Left cardiac atrium (tissue), 4 donors: ENCODE measurements at regions not wholly inside any gene's neighbourhood (a gene's known extent, or its start where the extent isn't known, plus 50 kb on each side); places are given as distances from the start of the nearest gene placed in this dataset.
A peak's percentile ranks its signal among the peaks of the same experiment; 100 is the strongest.

Experiments used
- ATAC-seq, 2 donors: fragments of 200-7000 bp; cut with Tn5 transposase; one replicate each; pipeline ENCODE4 v1.9.1; 2020; ENCODE audit warnings: mild to moderate bottlenecking in 2 of 2, moderate library complexity in 2 of 2
- DNase-seq: peaks from one replicate; pipeline ENCODE4 v3.0.0-alpha.2; 2020
- intact Hi-C, 2 donors: fragments of 100-400 bp; cut with DNase I; formaldehyde crosslinking; loops; one replicate each; pipeline versions ENCODE4 v1.14.1 to v1.15.1; 2022 to 2023
- donor health status: DM: no; HTN: yes; CAD: no.
- donor health status: DM: no; HTN: yes; CAD: no; lungs with severe emphysema.
- donor health status: DM: yes; HTN: yes; CAD: no.
- donor health status: Dilated cardiomyopathy.

- ATAC-seq (no peak), DNase-seq (no peak)
- intact Hi-C loops = no loop called here
Observed at GRCh38 chr13:21980049-21980448, 309.2 kb downstream of the FGF9 start.

GRCh38 chr13:21984156-21984555 lies 313.3 kb downstream of the FGF9 start:
- no peak for ATAC-seq
- intact Hi-C loops = no loop called here
- no peak for DNase-seq

GRCh38 chr13:21986602-21987001 lies 315.7 kb downstream of the FGF9 start:
- peak; percentile 92 to 94 for ATAC-seq

GRCh38 chr13:21987793-21988192 lies 316.9 kb downstream of the FGF9 start:
- ATAC-seq (no peak), DNase-seq (no peak)
- intact Hi-C loops = no loop called here

More at GRCh38 chr13:21986602-21987001, 315.7 kb downstream of the FGF9 start:
- intact Hi-C loops = no loop called here
- peak; percentile 62 for DNase-seq

GRCh38 chr13:21988624-21989023 lies 317.8 kb downstream of the FGF9 start:
- DNase-seq (no peak), ATAC-seq (no peak)
- intact Hi-C loops = no loop called here

GRCh38 chr13:21996049-21996448 lies 325.2 kb downstream of the FGF9 start:
- no peak for DNase-seq
- intact Hi-C loops = no loop called here
- no peak for ATAC-seq

- DNase-seq (no peak), ATAC-seq (no peak)
- intact Hi-C loops = no loop called here
Observed at GRCh38 chr13:21997726-21998125, 326.9 kb downstream of the FGF9 start.

- ATAC-seq (no peak), DNase-seq (no peak)
- intact Hi-C loops = no loop called here
Observed at GRCh38 chr13:21998279-21998990, 327.6 kb downstream of the FGF9 start.

GRCh38 chr13:21999666-22000065 lies 328.8 kb downstream of the FGF9 start:
- intact Hi-C loops = no loop called here
- DNase-seq = no peak
- no peak for ATAC-seq

- DNase-seq = no peak
- ATAC-seq = no peak
- intact Hi-C loops = no loop called here
Observed at GRCh38 chr13:22000191-22000590, 329.3 kb downstream of the FGF9 start.

GRCh38 chr13:22001336-22001735 lies 330.5 kb downstream of the FGF9 start:
- no peak for DNase-seq
- ATAC-seq = no peak
- intact Hi-C loops = no loop called here

GRCh38 chr13:22002893-22003292 lies 332.0 kb downstream of the FGF9 start:
- intact Hi-C loops = no loop called here
- ATAC-seq (no peak), DNase-seq (no peak)

- DNase-seq (no peak), ATAC-seq (peak in 1 of 2 donors; percentile 61)
- intact Hi-C loops = no loop called here
Observed at GRCh38 chr13:22009500-22009899, 338.6 kb downstream of the FGF9 start.

GRCh38 chr13:22009937-22010336 lies 339.1 kb downstream of the FGF9 start:
- intact Hi-C loops = no loop called here
- DNase-seq = no peak
- ATAC-seq = no peak

GRCh38 chr13:22012686-22013085 lies 341.8 kb downstream of the FGF9 start:
- no peak for ATAC-seq
- intact Hi-C loops = no loop called here
- no peak for DNase-seq

GRCh38 chr13:22014469-22014868 lies 343.6 kb downstream of the FGF9 start:
- intact Hi-C loops = no loop called here
- DNase-seq (no peak), ATAC-seq (peak; percentile 34 to 85)

- intact Hi-C loops = no loop called here
- DNase-seq (no peak), ATAC-seq (no peak)
Observed at GRCh38 chr13:22017226-22017625, 346.4 kb downstream of the FGF9 start.

GRCh38 chr13:22018076-22018835 lies 347.4 kb downstream of the FGF9 start:
- DNase-seq (no peak), ATAC-seq (no peak)
- intact Hi-C loops = no loop called here

GRCh38 chr13:22018836-22019210 lies 347.9 kb downstream of the FGF9 start:
- ATAC-seq = no peak
- intact Hi-C loops = no loop called here
- no peak for DNase-seq

- ATAC-seq (no peak), DNase-seq (no peak)
- intact Hi-C loops = no loop called here
Observed at GRCh38 chr13:22024381-22024994, 353.6 kb downstream of the FGF9 start.

GRCh38 chr13:22027566-22027965 lies 356.7 kb downstream of the FGF9 start:
- intact Hi-C loops = no loop called here
- no peak for ATAC-seq
- no peak for DNase-seq
